Common myeloid progenitor, CD34-positive (primary cell): ENCODE measurements at regions not wholly inside any gene's neighbourhood (a gene's known extent, or its start where the extent isn't known, plus 50 kb on each side); places are given as distances from the start of the nearest gene placed in this dataset.

Experiments
- CTCF ChIA-PET: fragments of 350-600 bp; sonication (Branson Sonifier 250); formaldehyde crosslinking; loops from one replicate; lab custom pipeline; 2021; ENCODE audit warnings: antibody characterized with exemption; lab: Charles Lee
- POLR2A ChIA-PET: fragments of 350-600 bp; sonication (Branson Sonifier 250); formaldehyde crosslinking; loops from one replicate; lab custom pipeline; 2021; ENCODE audit warnings: antibody characterized with exemption; lab: Charles Lee
- DNase-seq, 3 donors: peaks; one replicate each; pipeline versions ENCODE4 v3.0.0 to v3.0.0-alpha.2; 2013
- H3K27ac ChIP-seq, 2 experiments: 1 replicate in 1 of 2; 2 replicates in 1 of 2; pipeline ENCODE4 v1.7.0; 2013; ENCODE audit warnings: inconsistent platforms in 2 of 2, low read length in 2 of 2, mild to moderate bottlenecking in 2 of 2, low read depth in 1 of 2, moderate library complexity in 1 of 2; ENCODE audit not compliant: severe bottlenecking in 2 of 2, insufficient read depth in 1 of 2, poor library complexity in 1 of 2
- H3K27me3 ChIP-seq, 5 experiments: replicated peaks in 2 of 5; 1 replicate in 3 of 5; 2 replicates in 2 of 5; pipeline versions ENCODE4 v1.6.1 to v1.7.0; 2013; ENCODE audit warnings: low read length in 4 of 5, mild to moderate bottlenecking in 2 of 5, moderate library complexity in 2 of 5, inconsistent platforms in 1 of 5; ENCODE audit not compliant: insufficient read depth in 5 of 5, control insufficient read depth in 4 of 5
- H3K36me3 ChIP-seq, 4 experiments: 1 replicate in 2 of 4; 2 replicates in 2 of 4; pipeline versions ENCODE4 v1.6.1 to v1.7.0; 2013; ENCODE audit warnings: low read length in 3 of 4, control low read depth in 1 of 4, mild to moderate bottlenecking in 1 of 4; ENCODE audit not compliant: control insufficient read depth in 4 of 4, insufficient read depth in 4 of 4
- H3K4me1 ChIP-seq, 4 experiments: 1 replicate in 3 of 4; 2 replicates in 1 of 4; pipeline versions ENCODE4 v1.6.1 to v1.7.1; 2013; ENCODE audit warnings: low read length in 3 of 4, mild to moderate bottlenecking in 3 of 4, control low read depth in 1 of 4, inconsistent platforms in 1 of 4, moderate library complexity in 1 of 4; ENCODE audit not compliant: control insufficient read depth in 4 of 4, insufficient read depth in 4 of 4; ENCODE audit errors: control extremely low read depth in 1 of 4
- H3K4me3 ChIP-seq, 7 experiments: 1 replicate in 4 of 7; 2 replicates in 3 of 7; pipeline versions ENCODE4 v1.5.1 to v1.7.0; 2013; ENCODE audit warnings: mild to moderate bottlenecking in 7 of 7, low read length in 6 of 7, moderate library complexity in 6 of 7, inconsistent platforms in 2 of 7, low read depth in 2 of 7, control low read depth in 1 of 7; ENCODE audit not compliant: insufficient read depth in 4 of 7, control insufficient read depth in 1 of 7; ENCODE audit errors: extremely low read depth in 1 of 7
- H3K9me3 ChIP-seq, 5 experiments: 1 replicate in 4 of 5; 2 replicates in 1 of 5; pipeline versions ENCODE4 v1.6.1 to v1.7.1; 2013; ENCODE audit warnings: low read length in 4 of 5, mild to moderate bottlenecking in 2 of 5, inconsistent platforms in 1 of 5, low read depth in 1 of 5, moderate library complexity in 1 of 5; ENCODE audit not compliant: control insufficient read depth in 4 of 5, insufficient read depth in 2 of 5; ENCODE audit errors: control extremely low read depth in 1 of 5
- WGBS: methylation state at CpG from one replicate; pipeline ENCODE4 v1.1.5; 2013; ENCODE audit not compliant: insufficient coverage; 5-methylcytosine and 5-hydroxymethylcytosine counted together

DNA sequence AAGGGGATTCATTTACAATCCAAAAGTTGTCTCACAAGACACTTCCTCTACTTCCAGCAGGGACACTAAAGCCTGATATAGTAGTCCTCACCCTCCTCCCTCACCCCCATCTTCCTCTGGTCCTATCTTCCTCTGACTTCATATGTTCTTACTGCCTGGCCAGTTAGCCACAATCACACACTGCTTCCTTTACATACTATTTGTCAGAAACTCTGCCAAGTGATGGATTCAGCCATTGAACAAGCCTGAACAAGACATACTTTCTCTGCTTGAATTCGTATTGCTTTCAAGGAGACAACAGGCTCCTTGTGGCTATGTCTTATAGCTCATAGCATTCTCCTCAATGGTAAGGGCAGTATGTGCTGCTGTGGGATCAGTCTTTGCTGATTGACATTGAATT, 672.2 kb downstream of the BCL11A start:
- peaks cover 0 to 6% (median 3%) of the 10 kb centered on the region in 4 experiments for H3K4me1 ChIP-seq
- H3K27me3 ChIP-seq: no peaks in the 10 kb centered on the region
- no peak overlapping the region for H3K4me3 ChIP-seq
- CTCF ChIA-PET: no interaction called here
- WGBS: 100% methylated on average over 1 of the region's 1 CpG
- POLR2A ChIA-PET: no interaction called here
- H3K27ac ChIP-seq: no peak overlapping the region
- no peaks in the 10 kb centered on the region for H3K36me3 ChIP-seq
- DNase-seq: no peak
- no peaks in the 10 kb centered on the region for H3K9me3 ChIP-seq

DNA sequence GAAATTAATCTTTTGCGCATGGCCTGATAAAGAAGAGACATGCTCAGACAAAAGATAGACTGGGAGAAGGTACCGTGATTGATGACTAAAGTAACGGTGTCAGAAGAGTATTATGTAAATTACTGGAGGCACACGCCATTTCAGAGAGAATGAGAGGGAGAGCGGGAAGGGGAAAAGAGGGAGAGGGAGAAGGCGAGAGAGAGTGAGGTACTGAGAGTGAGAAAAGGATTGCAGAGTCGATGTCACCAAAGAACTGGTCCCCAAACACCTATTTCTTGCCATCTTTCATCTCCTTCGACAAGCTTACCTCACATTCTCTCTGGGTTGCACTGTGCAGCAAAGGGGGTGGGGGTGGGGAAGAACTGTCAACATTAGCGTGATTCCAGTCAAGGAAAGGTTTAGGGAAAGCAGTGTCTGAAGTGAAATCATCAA, 673.7 kb downstream of the BCL11A start:
- ChIA-PET CTCF (no interaction called here), POLR2A (no interaction called here)
- no peak for DNase-seq
- 95% methylated on average over 6 of the region's 9 CpGs for WGBS
- Histone ChIP-seq H3K9me3 (no peaks in the 10 kb centered on the region), H3K4me1 (no peaks in the 10 kb centered on the region), H3K27me3 (no peaks in the 10 kb centered on the region), H3K4me3 (no peak overlapping the region), H3K36me3 (no peaks in the 10 kb centered on the region), H3K27ac (no peak overlapping the region)

- DNase-seq: no peak
- 92% methylated on average over 4 of the region's 5 CpGs for WGBS
- H3K27me3 ChIP-seq: no peaks in the 10 kb centered on the region
- H3K9me3 ChIP-seq: no peaks in the 10 kb centered on the region
- no peak overlapping the region for H3K4me3 ChIP-seq
- H3K4me1 ChIP-seq: no peaks in the 10 kb centered on the region
- CTCF ChIA-PET: interaction anchor here (1.2 kb wide), 1 partner anchor 36 kb away, joined by 3 read pairs; no protein-coding TSS in a partner anchor
- H3K27ac ChIP-seq: no peak overlapping the region
- no peaks in the 10 kb centered on the region for H3K36me3 ChIP-seq
- POLR2A ChIA-PET: no interaction called here
Measured at GRCh38 chr2:59875836-59876235, 677.6 kb downstream of the BCL11A start.

DNA sequence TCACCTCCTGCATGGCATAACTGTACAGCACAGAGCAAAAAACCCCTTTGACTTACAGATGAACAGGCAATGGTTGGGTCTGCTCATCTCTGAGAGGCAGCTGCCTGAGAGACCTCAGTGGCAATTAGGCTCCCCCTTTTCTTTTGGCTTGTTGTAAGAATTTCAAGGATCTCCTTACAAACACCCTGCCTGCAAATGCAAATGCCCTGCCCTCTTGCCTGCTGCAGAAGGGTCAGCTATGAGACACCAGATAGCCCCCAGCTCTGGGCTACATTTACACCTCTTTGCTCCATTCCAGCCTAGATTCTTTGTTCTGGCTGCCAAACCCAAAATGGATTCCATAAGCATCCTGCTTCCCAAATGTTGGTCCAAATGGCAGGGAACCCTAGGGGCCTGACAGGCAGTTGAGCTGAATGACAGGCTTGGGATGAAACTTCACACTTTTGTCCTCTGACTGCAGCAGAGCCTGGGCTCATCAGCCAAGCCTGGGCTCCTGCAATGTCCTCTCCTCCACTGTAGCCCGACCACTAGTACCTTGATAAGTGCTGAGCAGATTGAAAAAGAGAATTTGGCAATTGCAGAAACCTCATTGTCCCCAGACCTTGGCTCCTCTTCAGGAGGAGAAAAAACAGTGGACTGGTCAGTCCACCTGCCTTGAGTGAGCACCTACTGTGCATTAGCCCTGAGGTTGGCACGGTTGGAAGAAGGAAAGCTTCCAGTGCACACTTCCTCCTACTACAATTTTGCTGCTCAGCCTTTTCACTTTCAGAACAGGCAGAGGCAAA, 678.3 kb downstream of the BCL11A start:
- no peaks in the 10 kb centered on the region for H3K27me3 ChIP-seq
- 100% methylated on average over 1 of the region's 2 CpGs for WGBS
- POLR2A ChIA-PET: no interaction called here
- no peaks in the 10 kb centered on the region for H3K9me3 ChIP-seq
- H3K4me3 ChIP-seq: no peak overlapping the region
- CTCF ChIA-PET: interaction anchor here (1.2 kb wide), 1 partner anchor 37 kb away, joined by 3 read pairs; no protein-coding TSS in a partner anchor
- H3K4me1 ChIP-seq: no peaks in the 10 kb centered on the region
- no peak for DNase-seq
- no peaks in the 10 kb centered on the region for H3K36me3 ChIP-seq
- no peak overlapping the region for H3K27ac ChIP-seq

GRCh38 chr2:59874361-59874760, 679.1 kb downstream of the BCL11A start:
- Histone ChIP-seq H3K36me3 (no peaks in the 10 kb centered on the region), H3K4me1 (no peaks in the 10 kb centered on the region), H3K9me3 (no peaks in the 10 kb centered on the region), H3K4me3 (no peak overlapping the region), H3K27ac (no peak overlapping the region), H3K27me3 (no peaks in the 10 kb centered on the region)
- WGBS: 90% methylated on average over 4 of the region's 7 CpGs
- ChIA-PET CTCF (no interaction called here), POLR2A (no interaction called here)
- no peak for DNase-seq

DNA sequence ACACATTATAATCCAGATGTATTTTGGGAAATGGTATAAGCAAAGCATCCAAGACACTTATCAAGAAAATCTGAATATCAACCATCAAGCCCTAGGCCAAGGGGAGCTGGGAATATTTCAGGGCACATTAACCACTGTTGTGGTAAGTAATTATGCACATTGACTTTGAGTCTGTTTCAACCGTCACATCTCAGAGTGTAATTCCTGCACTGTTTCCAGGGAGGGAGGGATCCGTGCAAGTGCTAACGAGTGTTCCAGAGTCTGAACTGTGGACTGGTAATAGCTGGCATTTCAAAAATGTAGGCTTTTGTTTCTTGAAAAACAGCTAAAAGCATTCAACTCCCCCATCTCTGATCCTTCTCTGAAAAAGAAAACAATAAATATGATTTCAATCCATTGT, 681.6 kb downstream of the BCL11A start:
- H3K27ac ChIP-seq: no peak overlapping the region
- no peaks in the 10 kb centered on the region for H3K9me3 ChIP-seq
- H3K36me3 ChIP-seq: no peaks in the 10 kb centered on the region
- no peak for DNase-seq
- WGBS: 100% methylated on average over 3 of the region's 3 CpGs
- no peak overlapping the region for H3K4me3 ChIP-seq
- POLR2A ChIA-PET: no interaction called here
- H3K27me3 ChIP-seq: no peaks in the 10 kb centered on the region
- CTCF ChIA-PET: no interaction called here
- H3K4me1 ChIP-seq: no peaks in the 10 kb centered on the region

GRCh38 chr2:59868981-59869380, 684.5 kb downstream of the BCL11A start:
- no peak for DNase-seq
- H3K36me3 ChIP-seq: no peaks in the 10 kb centered on the region
- no peak overlapping the region for H3K4me3 ChIP-seq
- no peaks in the 10 kb centered on the region for H3K9me3 ChIP-seq
- ChIA-PET POLR2A (no interaction called here), CTCF (no interaction called here)
- H3K27me3 ChIP-seq: no peaks in the 10 kb centered on the region
- no peak overlapping the region for H3K27ac ChIP-seq
- no CpG with 5 or more reads among the region's 2 CpGs for WGBS
- peaks cover 0 to 10% (median 7%) of the 10 kb centered on the region in 4 experiments for H3K4me1 ChIP-seq
